IMR-90 (cell line): ENCODE measurements at regions not wholly inside any gene's neighbourhood (a gene's known extent, or its start where the extent isn't known, plus 50 kb on each side); places are given as distances from the start of the nearest gene placed in this dataset.
A peak's percentile ranks its signal among the peaks of the same experiment; 100 is the strongest.

Experiments used
- ATAC-seq: fragments of 200-7000 bp; cut with Tn5 transposase; 2 replicates; pipeline ENCODE4 v1.9.1; 2020; ENCODE audit warnings: low read depth, mild to moderate bottlenecking, moderate library complexity
- BruUV-seq: library from RNA; stranded (reverse); fragments of 400-500 nt; replicated peaks from 2 replicates; lab custom pipeline; 2021; lab: Mats Ljungman, UMichigan
- CTCF ChIA-PET: fragments of 300-600 bp; formaldehyde crosslinking; extraction: SDS; loops from one replicate; lab custom pipeline; 2021; ENCODE audit warnings: antibody characterized with exemption; lab: Yijun Ruan, JAX
- POLR2A ChIA-PET: fragments of 300-600 bp; sonication (Branson Sonifier 250); formaldehyde crosslinking; loops from one replicate; lab custom pipeline; 2022; ENCODE audit warnings: antibody characterized with exemption; ENCODE audit not compliant: unreplicated experiment; lab: Charles Lee
- DNase-seq: peaks from one replicate; pipeline ENCODE4 v3.0.0; 2013
- H2AFZ ChIP-seq: replicated peaks from 2 replicates; pipeline ENCODE3; 2013; ENCODE audit warnings: low read length, mild to moderate bottlenecking; ENCODE audit not compliant: poor library complexity
- H2AK5ac ChIP-seq: 2 replicates; pipeline ENCODE4 v1.6.1; 2013; ENCODE audit warnings: low read depth, low read length, inconsistent platforms
- H2AK9ac ChIP-seq: replicated peaks from 2 replicates; pipeline ENCODE3; 2013; ENCODE audit warnings: mild to moderate bottlenecking, low read depth, low read length, moderate library complexity; ENCODE audit not compliant: poor library complexity
- H2BK120ac ChIP-seq: 2 replicates; pipeline ENCODE4 v1.6.1; 2013; ENCODE audit warnings: low read depth, low read length, inconsistent platforms
- H2BK15ac ChIP-seq: 3 replicates; pipeline ENCODE4 v1.6.1; 2013; ENCODE audit warnings: low read depth, low read length, inconsistent platforms
- H2BK20ac ChIP-seq: 2 replicates; pipeline ENCODE4 v1.6.1; 2013; ENCODE audit warnings: low read depth, mild to moderate bottlenecking, inconsistent platforms, low read length, moderate library complexity
- H2BK5ac ChIP-seq: 2 replicates; pipeline ENCODE4 v1.6.1; 2013; ENCODE audit warnings: mild to moderate bottlenecking, low read depth, low read length, inconsistent platforms; ENCODE audit not compliant: poor library complexity, severe bottlenecking
- H3K14ac ChIP-seq: replicated peaks from 2 replicates; pipeline ENCODE4 v1.6.1; 2013; ENCODE audit warnings: low read depth, low read length, inconsistent platforms
- H3K18ac ChIP-seq: 2 replicates; pipeline ENCODE4 v1.6.1; 2013; ENCODE audit warnings: low read depth, low read length, control low read depth
- H3K23ac ChIP-seq: 2 replicates; pipeline ENCODE4 v1.6.1; 2013; ENCODE audit warnings: low read depth, low read length, inconsistent platforms
- H3K27ac ChIP-seq: 2 replicates; pipeline ENCODE4 v1.5.1; 2013; ENCODE audit warnings: mild to moderate bottlenecking, control low read depth, low read length; ENCODE audit not compliant: insufficient read depth
- H3K27me3 ChIP-seq: 2 replicates; pipeline ENCODE4 v1.6.1; 2013; ENCODE audit warnings: low read length; ENCODE audit not compliant: control insufficient read depth, insufficient read depth
- H3K36me3 ChIP-seq: 2 replicates; pipeline ENCODE4 v1.6.1; 2013; ENCODE audit warnings: low read length, mixed read lengths; ENCODE audit not compliant: control insufficient read depth, insufficient read depth
- H3K4ac ChIP-seq: 2 replicates; pipeline ENCODE4 v1.6.1; 2013; ENCODE audit warnings: low read depth, low read length, inconsistent platforms
- H3K4me1 ChIP-seq: 2 replicates; pipeline ENCODE4 v1.6.1; 2013; ENCODE audit warnings: low read length, mixed read lengths; ENCODE audit not compliant: control insufficient read depth, insufficient read depth
- H3K4me2 ChIP-seq: 2 replicates; pipeline ENCODE4 v1.6.1; 2013; ENCODE audit warnings: low read depth, mild to moderate bottlenecking, control low read depth, low read length, moderate library complexity
- H3K4me3 ChIP-seq: 2 replicates; pipeline ENCODE4 v1.5.1; 2013; ENCODE audit warnings: low read depth, mild to moderate bottlenecking, control low read depth, low read length, moderate library complexity; ENCODE audit not compliant: insufficient read depth
- H3K56ac ChIP-seq: 2 replicates; pipeline ENCODE4 v1.6.1; 2013; ENCODE audit warnings: low read length, inconsistent platforms; ENCODE audit not compliant: insufficient read depth; ENCODE audit errors: extremely low read depth
- H3K79me1 ChIP-seq, 2 experiments: 2 replicates each; pipeline ENCODE4 v1.6.1; 2013; ENCODE audit warnings: low read length in 2 of 2, inconsistent platforms in 1 of 2, low read depth in 1 of 2
- H3K9ac ChIP-seq: 2 replicates; pipeline ENCODE4 v1.6.1; 2013; ENCODE audit warnings: low read depth, low read length, control low read depth
- H3K9me1 ChIP-seq: 2 replicates; pipeline ENCODE4 v1.6.1; 2013; ENCODE audit warnings: low read length, inconsistent platforms; ENCODE audit not compliant: insufficient read depth
- H3K9me3 ChIP-seq: 2 replicates; pipeline ENCODE4 v1.6.1; 2013; ENCODE audit warnings: low read length; ENCODE audit not compliant: control insufficient read depth, insufficient read depth
- H4K20me1 ChIP-seq: 2 replicates; pipeline ENCODE4 v1.6.1; 2013; ENCODE audit warnings: low read length, inconsistent platforms; ENCODE audit not compliant: insufficient read depth
- H4K5ac ChIP-seq: 2 replicates; pipeline ENCODE4 v1.6.1; 2013; ENCODE audit warnings: mild to moderate bottlenecking, low read depth, low read length, control low read depth
- H4K8ac ChIP-seq, 2 experiments: 2 replicates each; pipeline ENCODE4 v1.6.1; 2013; ENCODE audit warnings: low read depth in 2 of 2, low read length in 2 of 2, control low read depth in 1 of 2, inconsistent platforms in 1 of 2
- H4K91ac ChIP-seq: 2 replicates; pipeline ENCODE4 v1.6.1; 2013; ENCODE audit warnings: low read depth, low read length, inconsistent platforms; ENCODE audit not compliant: insufficient read depth
- BHLHE40 ChIP-seq: fragments of 150-350 bp; IDR thresholded peaks from 2 replicates; pipeline ENCODE4 v1.6.1; 2016; ENCODE audit warnings: mild to moderate bottlenecking, low read depth, low read length
- CEBPB ChIP-seq: IDR thresholded peaks from 2 replicates; pipeline ENCODE4 v1.6.1; 2012; ENCODE audit warnings: low read depth, low read length, improper control_type of control experiment
- CHD1 ChIP-seq: IDR thresholded peaks from 2 replicates; pipeline ENCODE4 v1.6.1; 2012; ENCODE audit warnings: low read depth, low read length, improper control_type of control experiment
- CTCF ChIP-seq: conservative IDR thresholded peaks from 2 replicates; pipeline ENCODE4 v1.5.1; 2012; ENCODE audit warnings: mild to moderate bottlenecking, low read depth, low read length, improper control_type of control experiment
- FOS ChIP-seq: fragments of 150-350 bp; IDR thresholded peaks from 2 replicates; pipeline ENCODE4 v1.6.1; 2016; ENCODE audit warnings: low read depth, low read length
- MAFK ChIP-seq: IDR thresholded peaks from 2 replicates; pipeline ENCODE4 v1.6.1; 2012; ENCODE audit warnings: low read depth, low read length, improper control_type of control experiment
- MAZ ChIP-seq: IDR thresholded peaks from 2 replicates; pipeline ENCODE4 v1.6.1; 2012; ENCODE audit warnings: low read depth, mild to moderate bottlenecking, low read length, improper control_type of control experiment, moderate library complexity, borderline replicate concordance
- MXI1 ChIP-seq: IDR thresholded peaks from 2 replicates; pipeline ENCODE4 v1.6.1; 2012; ENCODE audit warnings: low read depth, mild to moderate bottlenecking, low read length, moderate library complexity, borderline replicate concordance
- NFE2L2 ChIP-seq: fragments of 150-350 bp; IDR thresholded peaks from 2 replicates; pipeline ENCODE4 v1.6.1; 2016; ENCODE audit warnings: low read depth, mild to moderate bottlenecking, low read length
- POLR2A ChIP-seq: IDR thresholded peaks from 2 replicates; pipeline ENCODE4 v1.6.1; 2012; ENCODE audit warnings: mild to moderate bottlenecking, low read depth, low read length
- RAD21 ChIP-seq: IDR thresholded peaks from 2 replicates; pipeline ENCODE4 v1.6.1; 2012; ENCODE audit warnings: low read length, improper control_type of control experiment
- RCOR1 ChIP-seq: IDR thresholded peaks from 2 replicates; pipeline ENCODE4 v1.6.1; 2012; ENCODE audit warnings: mild to moderate bottlenecking, low read length, improper control_type of control experiment; ENCODE audit not compliant: insufficient replicate concordance
- RFX5 ChIP-seq: IDR thresholded peaks from 2 replicates; pipeline ENCODE4 v1.8.0; 2012; ENCODE audit warnings: low read depth, mild to moderate bottlenecking, low read length, moderate library complexity
- SMC3 ChIP-seq: fragments of 150-350 bp; IDR thresholded peaks from 2 replicates; pipeline ENCODE4 v1.6.1; 2016; ENCODE audit warnings: low read depth, mild to moderate bottlenecking, antibody characterized with exemption, low read length, moderate library complexity
- WGBS, 2 experiments: methylation state at CpG; one replicate each; pipeline versions ENCODE4 v1.1.5 to v1.1.7; 2013; ENCODE audit warnings: missing lambda C conversion rate in 2 of 2; ENCODE audit not compliant: insufficient read length in 1 of 2; ENCODE audit errors: extremely low coverage in 2 of 2; 5-methylcytosine and 5-hydroxymethylcytosine counted together
- dilution Hi-C: fragments of 300-500 bp; cut with HindIII; formaldehyde crosslinking; loops from one replicate; pipeline ENCODE4 v1.14.3; 2018; ENCODE audit warnings: low sequenced_read_pairs; ENCODE audit not compliant: unreplicated experiment
- in situ Hi-C: fragments of 300-500 bp; cut with MboI; formaldehyde crosslinking; loops from 3 replicates; pipeline ENCODE4 v1.14.3; 2019; ENCODE audit warnings: low sequenced_read_pairs, inconsistent platforms, mixed read lengths
- intact Hi-C: fragments of 100-400 bp; cut with micrococcal nuclease; formaldehyde crosslinking; loops from 2 replicates; pipeline ENCODE4 v1.10.0; 2022
- TF ChIP-seq, protein P1 (sequence below): fragments of 150-350 bp; IDR thresholded peaks from 2 replicates; pipeline ENCODE4 v1.6.1; 2016; ENCODE audit warnings: low read depth, mild to moderate bottlenecking, low read length, moderate library complexity, borderline replicate concordance
- TF ChIP-seq, protein P2 (sequence below): fragments of 150-350 bp; IDR thresholded peaks from 2 replicates; pipeline ENCODE4 v1.6.1; 2017; ENCODE audit warnings: mild to moderate bottlenecking, antibody characterized with exemption, low read length, low read depth

DNA sequence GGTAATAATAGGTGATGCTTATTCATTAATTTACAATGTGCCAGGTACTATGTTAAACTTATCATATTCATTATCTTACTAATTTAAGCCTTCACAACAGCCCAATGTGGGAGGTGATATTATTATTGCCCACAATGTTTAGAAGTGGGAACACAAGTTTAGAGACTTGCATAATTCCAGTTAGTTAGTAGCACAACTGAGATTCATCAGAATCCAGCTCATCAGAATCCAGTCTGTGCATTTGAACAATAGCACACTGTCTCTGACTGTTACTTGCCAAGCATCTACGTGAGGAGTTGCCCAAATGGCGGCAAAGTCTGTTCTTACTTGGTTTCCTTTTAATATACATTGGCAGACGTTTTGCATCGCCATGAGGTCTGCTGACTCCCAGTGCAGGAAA, 110.9 kb upstream of the BASP1 start:
- no TSS peak for BruUV-seq
- POLR2A ChIA-PET = no interaction called here
- intact Hi-C loops = no loop called here

More for the DNA sequence above, 110.9 kb upstream of the BASP1 start:
- Histone ChIP-seq H3K79me1 (peaks cover 0 to 5% of the 10 kb centered on the region in 2 experiments; a peak in 1 of 4 replicates), H2BK120ac (peak overlapping the region; percentile 45; the same call in 1 of the 2 replicates), H3K23ac (no peak overlapping the region), H3K9me1 (peaks cover 5% of the 10 kb centered on the region), H3K4me2 (no peak overlapping the region), H3K56ac (no peak overlapping the region), H3K9ac (no peak overlapping the region), H2AFZ (no peak overlapping the region), H3K18ac (no peak overlapping the region), H3K14ac (no peak overlapping the region; the same call in 1 of the 2 replicates), H3K9me3 (no peaks in the 10 kb centered on the region), H3K4me3 (no peak overlapping the region), H3K4ac (peak overlapping the region; percentile 33; the same call in 1 of the 2 replicates), H2AK9ac (no peak overlapping the region), H3K4me1 (peaks cover 5% of the 10 kb centered on the region), H2BK15ac (no peak overlapping the region), H4K20me1 (no peaks in the 10 kb centered on the region), H3K27me3 (no peaks in the 10 kb centered on the region), H4K5ac (no peak overlapping the region), H4K8ac (peak overlapping the region in 1 of 2 experiments; percentile 29; a peak in 1 of 4 replicates), H3K27ac (no peak overlapping the region), H2AK5ac (peak overlapping the region; percentile 33), H3K36me3 (no peaks in the 10 kb centered on the region), H2BK5ac (peak overlapping the region; percentile 73), H2BK20ac (peak overlapping the region; percentile 76), H4K91ac (no peak overlapping the region)
- in situ Hi-C loops = no loop called here
- CTCF ChIA-PET = no interaction called here
- DNase-seq (no peak), ATAC-seq (no peak)
- no peak for TF ChIP-seq POLR2A
- no peak for TF ChIP-seq RCOR1
- TF ChIP-seq RAD21 = no peak
- TF ChIP-seq CEBPB = no peak
- no peak for TF ChIP-seq CTCF
- no peak for TF ChIP-seq BHLHE40
- no peak for TF ChIP-seq CHD1
- TF ChIP-seq FOS = no peak
- TF ChIP-seq NFE2L2 = no peak
- no peak for TF ChIP-seq MAZ
- TF ChIP-seq MXI1 = no peak
- no peak for TF ChIP-seq MAFK
- TF ChIP-seq RFX5 = no peak
- TF ChIP-seq SMC3 = no peak
- TF ChIP-seq, protein P1, sequence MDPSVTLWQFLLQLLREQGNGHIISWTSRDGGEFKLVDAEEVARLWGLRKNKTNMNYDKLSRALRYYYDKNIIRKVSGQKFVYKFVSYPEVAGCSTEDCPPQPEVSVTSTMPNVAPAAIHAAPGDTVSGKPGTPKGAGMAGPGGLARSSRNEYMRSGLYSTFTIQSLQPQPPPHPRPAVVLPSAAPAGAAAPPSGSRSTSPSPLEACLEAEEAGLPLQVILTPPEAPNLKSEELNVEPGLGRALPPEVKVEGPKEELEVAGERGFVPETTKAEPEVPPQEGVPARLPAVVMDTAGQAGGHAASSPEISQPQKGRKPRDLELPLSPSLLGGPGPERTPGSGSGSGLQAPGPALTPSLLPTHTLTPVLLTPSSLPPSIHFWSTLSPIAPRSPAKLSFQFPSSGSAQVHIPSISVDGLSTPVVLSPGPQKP = no peak
- TF ChIP-seq, protein P2, sequence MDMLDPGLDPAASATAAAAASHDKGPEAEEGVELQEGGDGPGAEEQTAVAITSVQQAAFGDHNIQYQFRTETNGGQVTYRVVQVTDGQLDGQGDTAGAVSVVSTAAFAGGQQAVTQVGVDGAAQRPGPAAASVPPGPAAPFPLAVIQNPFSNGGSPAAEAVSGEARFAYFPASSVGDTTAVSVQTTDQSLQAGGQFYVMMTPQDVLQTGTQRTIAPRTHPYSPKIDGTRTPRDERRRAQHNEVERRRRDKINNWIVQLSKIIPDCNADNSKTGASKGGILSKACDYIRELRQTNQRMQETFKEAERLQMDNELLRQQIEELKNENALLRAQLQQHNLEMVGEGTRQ = no peak
- dilution Hi-C loops = no loop called here
- no CpG with 5 or more reads among the region's 4 CpGs for WGBS, 2 experiments
